GM13976 (cell line): ENCODE measurements at regions not wholly inside any gene's neighbourhood (a gene's known extent, or its start where the extent isn't known, plus 50 kb on each side); places are given as distances from the start of the nearest gene placed in this dataset.

ENCODE experiments used
- DNase-seq: peaks from one replicate; pipeline ENCODE4 v3.0.0; 2012; ENCODE audit warnings: low spot score
- in situ Hi-C: fragments of 300-500 bp; cut with MboI; formaldehyde crosslinking; loops from one replicate; pipeline ENCODE4 v1.12.0; 2022; ENCODE audit warnings: low sequenced_read_pairs, mixed read lengths, inconsistent platforms; ENCODE audit not compliant: unreplicated experiment
- TF ChIP-seq, protein P1 (sequence below): IDR thresholded peaks from 2 replicates; pipeline ENCODE4 v1.5.1; 2012; ENCODE audit warnings: borderline replicate concordance, mild to moderate bottlenecking; ENCODE audit not compliant: insufficient read depth; ENCODE audit errors: extremely low read depth, missing control alignments, control extremely low read depth

- in situ Hi-C loops, result no loop called here
- TF ChIP-seq, protein P1, sequence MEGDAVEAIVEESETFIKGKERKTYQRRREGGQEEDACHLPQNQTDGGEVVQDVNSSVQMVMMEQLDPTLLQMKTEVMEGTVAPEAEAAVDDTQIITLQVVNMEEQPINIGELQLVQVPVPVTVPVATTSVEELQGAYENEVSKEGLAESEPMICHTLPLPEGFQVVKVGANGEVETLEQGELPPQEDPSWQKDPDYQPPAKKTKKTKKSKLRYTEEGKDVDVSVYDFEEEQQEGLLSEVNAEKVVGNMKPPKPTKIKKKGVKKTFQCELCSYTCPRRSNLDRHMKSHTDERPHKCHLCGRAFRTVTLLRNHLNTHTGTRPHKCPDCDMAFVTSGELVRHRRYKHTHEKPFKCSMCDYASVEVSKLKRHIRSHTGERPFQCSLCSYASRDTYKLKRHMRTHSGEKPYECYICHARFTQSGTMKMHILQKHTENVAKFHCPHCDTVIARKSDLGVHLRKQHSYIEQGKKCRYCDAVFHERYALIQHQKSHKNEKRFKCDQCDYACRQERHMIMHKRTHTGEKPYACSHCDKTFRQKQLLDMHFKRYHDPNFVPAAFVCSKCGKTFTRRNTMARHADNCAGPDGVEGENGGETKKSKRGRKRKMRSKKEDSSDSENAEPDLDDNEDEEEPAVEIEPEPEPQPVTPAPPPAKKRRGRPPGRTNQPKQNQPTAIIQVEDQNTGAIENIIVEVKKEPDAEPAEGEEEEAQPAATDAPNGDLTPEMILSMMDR, result no peak
- DNase-seq, result no peak
These were observed 243.9 kb upstream of the SPRY2 start for GRCh38 chr13:80584785-80585184.

DNA sequence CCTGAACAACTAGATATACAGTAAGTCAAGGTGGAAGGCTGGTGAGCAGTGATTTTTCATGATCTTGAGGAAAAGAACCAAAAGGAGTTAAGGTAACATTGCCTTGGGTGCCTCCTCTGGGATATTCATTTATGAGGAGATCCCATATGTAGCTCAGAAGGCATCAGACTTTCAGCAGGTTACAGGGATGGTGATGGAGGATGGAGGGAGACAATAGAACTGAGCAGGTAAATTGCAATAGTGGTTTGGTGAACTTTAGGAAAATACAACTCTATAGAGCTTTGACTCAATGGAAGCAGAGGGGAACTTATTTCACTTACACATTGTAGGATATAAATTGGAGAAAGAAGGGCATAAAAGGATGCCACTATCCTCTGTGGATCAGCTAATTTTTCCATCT lies 243.4 kb upstream of the SPRY2 start:
- DNase-seq, result no peak
- TF ChIP-seq, protein P1, result no peak
- in situ Hi-C loops, result no loop called here

GRCh38 chr13:80577926-80578670 lies 237.2 kb upstream of the SPRY2 start:
- in situ Hi-C loops, result no loop called here
- TF ChIP-seq, protein P1, result no peak
- no peak for DNase-seq

DNA sequence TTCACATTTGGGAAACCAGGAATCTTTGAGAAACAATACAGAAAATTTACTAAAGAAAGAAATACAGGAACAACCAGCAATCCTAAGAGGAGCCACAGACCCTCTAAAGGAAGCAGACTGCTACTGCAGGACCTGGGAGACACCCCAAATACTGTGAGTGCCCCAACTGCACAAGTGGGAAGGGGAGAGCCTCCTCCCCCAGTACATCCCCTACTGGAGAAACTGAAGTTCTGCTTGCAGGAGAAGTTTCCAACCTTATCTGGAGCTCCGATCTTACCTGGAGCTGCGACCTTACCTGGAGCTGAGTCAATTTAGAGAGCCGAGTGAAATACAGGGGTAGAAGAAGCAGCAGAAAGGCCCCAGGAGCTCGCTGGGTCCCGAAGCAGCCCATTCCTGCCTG lies 236.4 kb upstream of the SPRY2 start:
- in situ Hi-C loops, result no loop called here
- DNase-seq, result no peak

DNA sequence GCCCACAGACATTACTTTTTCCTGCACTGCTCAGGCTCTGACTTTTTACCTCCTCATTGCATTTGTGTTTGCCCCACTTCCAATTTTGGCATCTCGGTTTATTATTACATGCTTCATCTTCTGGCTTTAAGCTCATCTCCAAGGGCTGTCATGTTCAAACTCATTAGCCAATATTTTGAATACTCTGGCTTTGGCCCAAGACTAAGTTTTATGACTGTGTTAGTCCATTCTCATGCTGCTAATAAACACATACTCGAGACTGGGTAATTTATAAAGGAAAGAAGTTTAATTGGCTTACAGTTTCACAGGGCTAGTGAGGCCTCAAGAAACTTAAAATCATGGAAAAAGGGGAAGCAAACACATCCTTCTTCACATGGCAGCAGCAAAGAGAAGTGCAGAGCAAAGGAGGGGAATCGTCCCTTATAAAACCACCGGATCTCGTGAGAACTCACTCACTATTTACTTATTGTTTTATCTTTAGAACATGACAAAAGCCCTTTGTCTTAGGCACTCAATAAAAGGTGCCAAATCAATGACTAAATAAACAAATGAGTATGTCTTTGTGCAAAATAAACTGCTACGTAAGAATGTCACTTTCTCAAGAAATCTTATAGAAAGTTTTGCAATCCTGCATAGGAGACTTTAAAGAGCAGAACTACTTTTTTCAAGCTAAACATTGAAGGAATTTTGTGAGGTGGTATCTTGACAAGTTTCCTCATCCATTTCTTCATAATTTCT lies 233.4 kb upstream of the SPRY2 start:
- TF ChIP-seq, protein P1, result no peak
- DNase-seq, result no peak
- in situ Hi-C loops, result no loop called here

More for the DNA sequence above, 236.4 kb upstream of the SPRY2 start:
- TF ChIP-seq, protein P1, result no peak

- TF ChIP-seq, protein P1, result no peak
- in situ Hi-C loops, result no loop called here
- DNase-seq, result no peak
These were observed 232.0 kb upstream of the SPRY2 start for GRCh38 chr13:80572923-80573316.
